ENCODE measurements at regions not wholly inside any gene's neighbourhood (a gene's known extent, or its start where the extent isn't known, plus 50 kb on each side); places are given as distances from the start of the nearest gene placed in this dataset.
"Not testable (repeated sequence)": the region's sequence is repeated elsewhere in the genome, so short reads cannot be mapped to it uniquely, and the experiment has no call there.

- H3K27ac Mint-ChIP-seq (ENCODE audit: unreplicated experiment), result no peak overlapping the region
- H3K4me1 Mint-ChIP-seq (ENCODE audit: low read depth), result no peaks in the 10 kb centered on the region
- H3K36me3 Mint-ChIP-seq (ENCODE audit: low read depth), result no peaks in the 10 kb centered on the region
- DNase-seq (ENCODE audit: low spot score), result no peak
- peak; percentile 44 for TF ChIP-seq CTCF (IDR thresholded peaks at IDR 0.05)
- H3K4me3 Mint-ChIP-seq (ENCODE audit: unreplicated experiment), result no peak overlapping the region
- peaks cover 2% of the 10 kb centered on the region for H3K9me3 Mint-ChIP-seq (ENCODE audit: low read depth)
- H3K27me3 Mint-ChIP-seq (ENCODE audit: low read depth), result no peaks in the 10 kb centered on the region
Measured at GRCh38 chr2:147275943-147276342, 568.9 kb upstream of the ACVR2A start.

GRCh38 chr2:147273628-147274027 lies 571.2 kb upstream of the ACVR2A start:
- DNase-seq (ENCODE audit: low spot score), result no peak
- no peaks in the 10 kb centered on the region for H3K4me1 Mint-ChIP-seq (ENCODE audit: low read depth)
- no peak for TF ChIP-seq CTCF (IDR thresholded peaks at IDR 0.05)
- no peaks in the 10 kb centered on the region for H3K27me3 Mint-ChIP-seq (ENCODE audit: low read depth)
- no peak overlapping the region for H3K4me3 Mint-ChIP-seq (ENCODE audit: unreplicated experiment)
- H3K27ac Mint-ChIP-seq (ENCODE audit: unreplicated experiment), result no peak overlapping the region
- no peaks in the 10 kb centered on the region for H3K36me3 Mint-ChIP-seq (ENCODE audit: low read depth)
- peaks cover 12% of the 10 kb centered on the region for H3K9me3 Mint-ChIP-seq (ENCODE audit: low read depth)

GRCh38 chr2:147273106-147273505 lies 571.7 kb upstream of the ACVR2A start:
- Mint-ChIP-seq H3K27ac (ENCODE audit: unreplicated experiment) (no peak overlapping the region), H3K27me3 (ENCODE audit: low read depth) (no peaks in the 10 kb centered on the region), H3K4me1 (ENCODE audit: low read depth) (no peaks in the 10 kb centered on the region), H3K36me3 (ENCODE audit: low read depth) (no peaks in the 10 kb centered on the region), H3K4me3 (ENCODE audit: unreplicated experiment) (no peak overlapping the region), H3K9me3 (ENCODE audit: low read depth) (peaks cover 13% of the 10 kb centered on the region)
- no peak for TF ChIP-seq CTCF (IDR thresholded peaks at IDR 0.05)
- DNase-seq (ENCODE audit: low spot score), result no peak

- not testable (repeated sequence) for H3K4me1 Mint-ChIP-seq (ENCODE audit: low read depth); DNase-seq (ENCODE audit: low spot score); H3K4me3 Mint-ChIP-seq (ENCODE audit: unreplicated experiment); H3K27me3 Mint-ChIP-seq (ENCODE audit: low read depth); H3K36me3 Mint-ChIP-seq (ENCODE audit: low read depth)
- Mint-ChIP-seq H3K27ac (ENCODE audit: unreplicated experiment) (peak overlapping the region; percentile 39), H3K9me3 (ENCODE audit: low read depth) (peaks cover 30% of the 10 kb centered on the region)
Measured at GRCh38 chr2:147269581-147269980, 575.2 kb upstream of the ACVR2A start.

GRCh38 chr2:147260241-147260640 lies 584.6 kb upstream of the ACVR2A start:
- Mint-ChIP-seq H3K4me3 (ENCODE audit: unreplicated experiment) (no peak overlapping the region), H3K27me3 (ENCODE audit: low read depth) (peaks cover 5% of the 10 kb centered on the region), H3K9me3 (ENCODE audit: low read depth) (peaks cover 14% of the 10 kb centered on the region), H3K36me3 (ENCODE audit: low read depth) (no peaks in the 10 kb centered on the region), H3K27ac (ENCODE audit: unreplicated experiment) (no peak overlapping the region), H3K4me1 (ENCODE audit: low read depth) (no peaks in the 10 kb centered on the region)
- TF ChIP-seq CTCF (IDR thresholded peaks at IDR 0.05), result no peak
- DNase-seq (ENCODE audit: low spot score), result no peak

GRCh38 chr2:147255812-147256211 lies 589.0 kb upstream of the ACVR2A start:
- no peaks in the 10 kb centered on the region for H3K36me3 Mint-ChIP-seq (ENCODE audit: low read depth)
- no peaks in the 10 kb centered on the region for H3K4me1 Mint-ChIP-seq (ENCODE audit: low read depth)
- no peak for DNase-seq (ENCODE audit: low spot score)
- H3K9me3 Mint-ChIP-seq (ENCODE audit: low read depth), result peaks cover 9% of the 10 kb centered on the region
- no peak overlapping the region for H3K27ac Mint-ChIP-seq (ENCODE audit: unreplicated experiment)
- no peak overlapping the region for H3K4me3 Mint-ChIP-seq (ENCODE audit: unreplicated experiment)
- no peak for TF ChIP-seq CTCF (IDR thresholded peaks at IDR 0.05)
- H3K27me3 Mint-ChIP-seq (ENCODE audit: low read depth), result peaks cover 16% of the 10 kb centered on the region
